ENCODE measurements at regions not wholly inside any gene's neighbourhood (a gene's known extent, or its start where the extent isn't known, plus 50 kb on each side); places are given as distances from the start of the nearest gene placed in this dataset.

- no peak overlapping the region for H3K27ac Mint-ChIP-seq (ENCODE audit: unreplicated experiment)
- TF ChIP-seq CTCF (conservative IDR thresholded peaks at IDR 0.05) = no peak
- DNase-seq (ENCODE audit: low read depth, low spot score) = no peak
- no peaks in the 10 kb centered on the region for H3K4me1 Mint-ChIP-seq
- no peaks in the 10 kb centered on the region for H3K27me3 Mint-ChIP-seq (ENCODE audit: low read depth)
- no peaks in the 10 kb centered on the region for H3K9me3 Mint-ChIP-seq
- no peaks in the 10 kb centered on the region for H3K36me3 Mint-ChIP-seq (ENCODE audit: low read depth)
- no peak overlapping the region for H3K4me3 Mint-ChIP-seq
These were observed 232.9 kb upstream of the STK17B start for GRCh38 chr2:196404276-196404675.

- TF ChIP-seq CTCF (conservative IDR thresholded peaks at IDR 0.05) = no peak
- Mint-ChIP-seq H3K4me3 (no peak overlapping the region), H3K27ac (ENCODE audit: unreplicated experiment) (no peak overlapping the region), H3K36me3 (ENCODE audit: low read depth) (no peaks in the 10 kb centered on the region), H3K9me3 (no peaks in the 10 kb centered on the region), H3K4me1 (no peaks in the 10 kb centered on the region), H3K27me3 (ENCODE audit: low read depth) (no peaks in the 10 kb centered on the region)
- no peak for DNase-seq (ENCODE audit: low read depth, low spot score)
These were observed 231.7 kb upstream of the CCDC150 start for GRCh38 chr2:196407675-196408264.

DNA sequence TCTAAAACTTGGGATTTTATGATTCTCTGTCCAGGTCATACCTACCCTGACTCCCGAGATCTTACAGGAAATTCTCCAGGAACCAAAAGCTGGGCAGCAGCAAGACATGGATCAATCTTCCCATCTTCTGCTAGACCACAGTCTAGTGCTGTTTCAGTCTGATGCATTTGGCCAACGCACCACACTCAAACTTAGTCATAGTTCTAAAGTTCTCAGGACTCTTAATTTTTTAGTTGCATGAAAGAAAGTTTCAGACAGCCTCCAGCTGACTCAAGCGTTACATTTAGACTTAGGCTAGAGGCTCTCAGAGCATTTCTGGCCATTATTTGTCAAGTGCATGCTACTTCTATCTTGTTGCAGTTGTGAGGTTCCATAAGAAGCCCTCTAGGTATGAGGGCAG, 230.1 kb upstream of the CCDC150 start:
- Mint-ChIP-seq H3K36me3 (ENCODE audit: low read depth) (no peaks in the 10 kb centered on the region), H3K27ac (ENCODE audit: unreplicated experiment) (no peak overlapping the region), H3K9me3 (no peaks in the 10 kb centered on the region), H3K4me3 (no peak overlapping the region), H3K4me1 (peaks cover 8% of the 10 kb centered on the region), H3K27me3 (ENCODE audit: low read depth) (no peaks in the 10 kb centered on the region)
- no peak for TF ChIP-seq CTCF (conservative IDR thresholded peaks at IDR 0.05)
- DNase-seq (ENCODE audit: low read depth, low spot score) = no peak

DNA sequence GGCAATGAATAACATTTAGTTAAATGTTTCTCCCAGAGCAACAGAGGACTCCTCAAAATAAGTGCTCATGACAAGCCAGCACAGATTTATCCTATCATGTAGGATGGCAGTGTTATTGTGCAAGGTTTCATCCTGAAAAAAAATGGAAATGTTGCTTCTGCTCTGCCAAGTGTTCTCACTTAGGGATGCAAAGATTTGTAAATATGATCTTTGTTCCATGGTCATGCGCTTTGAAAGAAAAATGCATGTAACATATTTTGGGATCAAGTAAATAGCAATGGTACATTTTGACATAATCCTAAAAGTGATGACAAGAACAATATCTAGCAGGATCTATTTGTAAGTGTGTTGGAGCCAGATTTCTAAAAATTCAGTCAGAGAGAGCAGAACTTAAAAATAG, 229.5 kb upstream of the CCDC150 start:
- Mint-ChIP-seq H3K9me3 (no peaks in the 10 kb centered on the region), H3K36me3 (ENCODE audit: low read depth) (no peaks in the 10 kb centered on the region), H3K4me1 (peaks cover 9% of the 10 kb centered on the region), H3K27ac (ENCODE audit: unreplicated experiment) (no peak overlapping the region), H3K4me3 (no peak overlapping the region), H3K27me3 (ENCODE audit: low read depth) (no peaks in the 10 kb centered on the region)
- TF ChIP-seq CTCF (conservative IDR thresholded peaks at IDR 0.05) = no peak
- DNase-seq (ENCODE audit: low read depth, low spot score) = no peak

DNA sequence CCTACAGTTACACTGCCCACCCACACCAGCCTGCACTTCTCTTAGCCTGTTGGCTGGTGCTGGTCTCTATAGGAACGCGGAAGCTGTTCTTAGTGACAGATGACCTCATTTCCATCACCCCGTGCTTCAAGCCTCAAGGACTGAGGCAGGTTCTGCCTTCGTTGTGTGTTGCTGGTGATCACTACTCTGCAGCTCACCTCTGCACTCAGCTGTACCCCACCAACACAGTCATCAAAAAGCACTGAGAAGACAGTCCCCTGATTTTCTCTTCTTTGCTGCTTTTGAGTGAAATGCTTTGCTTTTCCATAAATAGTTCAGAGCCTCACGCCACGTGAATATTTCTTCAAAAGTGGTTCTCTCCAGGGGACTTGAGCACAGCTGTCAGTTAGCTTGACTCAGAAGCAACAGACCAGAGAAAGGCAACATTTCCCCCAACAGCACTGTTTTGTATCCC, 225.7 kb upstream of the CCDC150 start:
- H3K27ac Mint-ChIP-seq (ENCODE audit: unreplicated experiment) = peak overlapping the region; percentile 53
- H3K36me3 Mint-ChIP-seq (ENCODE audit: low read depth) = no peaks in the 10 kb centered on the region
- no peak for DNase-seq (ENCODE audit: low read depth, low spot score)
- H3K4me1 Mint-ChIP-seq = peaks cover 9% of the 10 kb centered on the region
- no peak overlapping the region for H3K4me3 Mint-ChIP-seq
- H3K9me3 Mint-ChIP-seq = no peaks in the 10 kb centered on the region
- H3K27me3 Mint-ChIP-seq (ENCODE audit: low read depth) = no peaks in the 10 kb centered on the region
- TF ChIP-seq CTCF (conservative IDR thresholded peaks at IDR 0.05) = no peak
